A549 (cell line): ENCODE measurements at regions not wholly inside any gene's neighbourhood (a gene's known extent, or its start where the extent isn't known, plus 50 kb on each side); places are given as distances from the start of the nearest gene placed in this dataset.

Experiments
- ATAC-seq, 2 experiments: fragments of 200-7000 bp in 1 of 2; fragments of >200 bp in 1 of 2; cut with Nextera tagmentation in 1 of 2; cut with Tn5 transposase in 1 of 2; 3 replicates each; pipeline versions ENCODE4 v1.8.0 to v1.9.1; 2018 to 2020; ENCODE audit warnings: mild to moderate bottlenecking in 1 of 2, moderate library complexity in 1 of 2
- CTCF ChIA-PET: fragments of 300-600 bp; sonication (Branson Sonifier 250); formaldehyde crosslinking; extraction: SDS; loops from one replicate; lab custom pipeline; 2021; ENCODE audit warnings: antibody characterized with exemption, inconsistent platforms; lab: Yijun Ruan, JAX
- POLR2A ChIA-PET: fragments of 350-600 bp; formaldehyde crosslinking; extraction: SDS; loops from one replicate; lab custom pipeline; 2021; ENCODE audit warnings: antibody characterized with exemption, inconsistent platforms; lab: Yijun Ruan, JAX
- DNase-seq, 2 experiments: peaks; one replicate each; pipeline versions ENCODE4 v3.0.0 to v3.0.0-alpha.2; 2011 to 2016; ENCODE audit warnings: low read depth in 1 of 2, low spot score in 1 of 2
- FAIRE-seq: peaks from 2 replicates; lab custom pipeline; 2011; peaks lifted over from hg19 to GRCh38; lab: Jason Lieb, UNC
- H3K27ac ChIP-seq, 2 experiments: fragments of >200 bp; sonication (Bioruptor Twin); formaldehyde crosslinking; 3 replicates each; pipeline ENCODE4 v1.5.1; 2016 to 2017
- H3K4me1 ChIP-seq: fragments of >200 bp; sonication (Bioruptor Twin); formaldehyde crosslinking; 3 replicates; pipeline ENCODE4 v1.6.1; 2016
- H3K4me2 ChIP-seq: fragments of >200 bp; sonication (Bioruptor Twin); formaldehyde crosslinking; 3 replicates; pipeline ENCODE4 v1.6.1; 2016
- H3K4me3 ChIP-seq: fragments of >200 bp; sonication (Bioruptor Twin); formaldehyde crosslinking; 3 replicates; pipeline ENCODE4 v1.5.1; 2016
- H3K9me3 ChIP-seq: fragments of >200 bp; sonication (Bioruptor Twin); formaldehyde crosslinking; 3 replicates; pipeline ENCODE4 v1.6.1; 2016
- ATOH8 ChIP-seq: fragments of 250-450 bp; sonication (Bioruptor Pico); IDR thresholded peaks from 2 replicates; pipeline ENCODE4 v1.5.0; 2020; ENCODE audit warnings: low read depth, mild to moderate bottlenecking, moderate library complexity
- CBX8 ChIP-seq: fragments of 200-600 bp; sonication (generic); IDR thresholded peaks from 2 replicates; pipeline ENCODE4 v1.6.1; 2016
- CHD4 ChIP-seq: fragments of 200-600 bp; sonication (generic); IDR thresholded peaks from 2 replicates; pipeline ENCODE4 v1.6.1; 2016; ENCODE audit warnings: antibody characterized with exemption, mild to moderate bottlenecking, borderline replicate concordance
- CTCF ChIP-seq: fragments of >200 bp; sonication (Bioruptor Twin); formaldehyde crosslinking; IDR thresholded peaks from 3 replicates; pipeline ENCODE4 v1.5.1; 2016
- FOSB ChIP-seq: fragments of 250-450 bp; sonication (Bioruptor Pico); IDR thresholded peaks from 2 replicates; pipeline ENCODE4 v1.5.0; 2020; ENCODE audit warnings: mild to moderate bottlenecking, moderate library complexity
- FOSL2 ChIP-seq, 2 experiments: fragments of 450-650 bp in 1 of 2; fragments of >200 bp in 1 of 2; sonication (Bioruptor Twin) in 1 of 2; formaldehyde crosslinking; IDR thresholded peaks; 2 replicates each; pipeline versions ENCODE4 v1.5.0 to v1.6.1; 2016 to 2020; ENCODE audit warnings: mild to moderate bottlenecking in 1 of 2, moderate library complexity in 1 of 2
- HDAC2 ChIP-seq: fragments of 200-600 bp; sonication (generic); IDR thresholded peaks from 2 replicates; pipeline ENCODE4 v1.6.1; 2016
- HES2 ChIP-seq: fragments of >200 bp; sonication (Bioruptor Twin); formaldehyde crosslinking; IDR thresholded peaks from 2 replicates; pipeline ENCODE4 v1.6.1; 2016
- HOXB13 ChIP-seq: fragments of 250-450 bp; sonication (Bioruptor Pico); IDR thresholded peaks from 2 replicates; pipeline ENCODE4 v1.5.0; 2020; ENCODE audit warnings: low read depth, mild to moderate bottlenecking, moderate library complexity
- KDM1A ChIP-seq: fragments of 200-600 bp; sonication (generic); IDR thresholded peaks from 2 replicates; pipeline ENCODE4 v1.6.1; 2016; ENCODE audit warnings: low read depth, mild to moderate bottlenecking
- KDM5A ChIP-seq: fragments of 200-600 bp; sonication (generic); IDR thresholded peaks from 2 replicates; pipeline ENCODE4 v1.6.1; 2016; ENCODE audit warnings: antibody characterized with exemption, mild to moderate bottlenecking
- MAFK ChIP-seq: fragments of 450-650 bp; IDR thresholded peaks from 2 replicates; pipeline ENCODE4 v1.6.1; 2014; ENCODE audit not compliant: partially characterized antibody
- NFE2L2 ChIP-seq: fragments of 150-350 bp; conservative IDR thresholded peaks from 2 replicates; pipeline ENCODE4 v1.6.1; 2014; ENCODE audit warnings: low read length
- NPAS2 ChIP-seq: fragments of 250-450 bp; sonication (Bioruptor Pico); IDR thresholded peaks from 2 replicates; pipeline ENCODE4 v1.8.0; 2022; ENCODE audit warnings: mild to moderate bottlenecking, moderate library complexity, borderline replicate concordance
- PBX3 ChIP-seq: IDR thresholded peaks from 2 replicates; pipeline ENCODE4 v1.6.1; 2012
- POLR2AphosphoS2 ChIP-seq: conservative IDR thresholded peaks from 2 replicates; pipeline ENCODE4 v1.6.1; 2012; ENCODE audit warnings: low read length, improper control_type of control experiment, inconsistent platforms
- RAD21 ChIP-seq, 2 experiments: fragments of >200 bp in 1 of 2; sonication (Bioruptor Twin) in 1 of 2; formaldehyde crosslinking in 1 of 2; IDR thresholded peaks in 1 of 2; conservative IDR thresholded peaks in 1 of 2; 2 replicates in 1 of 2; 3 replicates in 1 of 2; pipeline ENCODE4 v1.6.1; 2012 to 2018; ENCODE audit warnings: inconsistent platforms in 1 of 2
- RARB ChIP-seq: fragments of 250-450 bp; sonication (Bioruptor Pico); IDR thresholded peaks from 2 replicates; pipeline ENCODE4 v1.8.0; 2021; ENCODE audit warnings: mild to moderate bottlenecking, moderate library complexity
- RCOR1 ChIP-seq: fragments of 150-350 bp; IDR thresholded peaks from 2 replicates; pipeline ENCODE4 v1.6.1; 2014; ENCODE audit warnings: antibody characterized with exemption, low read length, low read depth
- REST ChIP-seq: fragments of 200-600 bp; sonication (generic); IDR thresholded peaks from 2 replicates; pipeline ENCODE4 v1.6.1; 2016; ENCODE audit warnings: antibody characterized with exemption, mild to moderate bottlenecking, moderate library complexity
- RFX5 ChIP-seq: fragments of 450-650 bp; IDR thresholded peaks from 2 replicates; pipeline ENCODE4 v1.7.1; 2014; ENCODE audit warnings: antibody characterized with exemption, mild to moderate bottlenecking, moderate library complexity
- SMC3 ChIP-seq: fragments of >200 bp; sonication (Bioruptor Twin); formaldehyde crosslinking; IDR thresholded peaks from 3 replicates; pipeline ENCODE4 v1.6.1; 2018; ENCODE audit warnings: inconsistent platforms
- TP53 ChIP-seq: fragments of 250-450 bp; sonication (Bioruptor Pico); IDR thresholded peaks from 2 replicates; pipeline ENCODE4 v1.5.0; 2021; ENCODE audit warnings: mild to moderate bottlenecking, moderate library complexity
- ZFP36 ChIP-seq: fragments of 450-650 bp; IDR thresholded peaks from 2 replicates; pipeline ENCODE4 v1.6.1; 2014; ENCODE audit warnings: borderline replicate concordance; ENCODE audit not compliant: partially characterized antibody
- ZSCAN20 ChIP-seq: fragments of 250-450 bp; sonication (Bioruptor Pico); IDR thresholded peaks from 2 replicates; pipeline ENCODE4 v1.8.0; 2022; ENCODE audit warnings: mild to moderate bottlenecking, moderate library complexity
- WGBS: methylation state at CpG from one replicate; pipeline ENCODE4 v1.1.6; 2017; ENCODE audit errors: missing lambda C conversion rate; 5-methylcytosine and 5-hydroxymethylcytosine counted together

DNA sequence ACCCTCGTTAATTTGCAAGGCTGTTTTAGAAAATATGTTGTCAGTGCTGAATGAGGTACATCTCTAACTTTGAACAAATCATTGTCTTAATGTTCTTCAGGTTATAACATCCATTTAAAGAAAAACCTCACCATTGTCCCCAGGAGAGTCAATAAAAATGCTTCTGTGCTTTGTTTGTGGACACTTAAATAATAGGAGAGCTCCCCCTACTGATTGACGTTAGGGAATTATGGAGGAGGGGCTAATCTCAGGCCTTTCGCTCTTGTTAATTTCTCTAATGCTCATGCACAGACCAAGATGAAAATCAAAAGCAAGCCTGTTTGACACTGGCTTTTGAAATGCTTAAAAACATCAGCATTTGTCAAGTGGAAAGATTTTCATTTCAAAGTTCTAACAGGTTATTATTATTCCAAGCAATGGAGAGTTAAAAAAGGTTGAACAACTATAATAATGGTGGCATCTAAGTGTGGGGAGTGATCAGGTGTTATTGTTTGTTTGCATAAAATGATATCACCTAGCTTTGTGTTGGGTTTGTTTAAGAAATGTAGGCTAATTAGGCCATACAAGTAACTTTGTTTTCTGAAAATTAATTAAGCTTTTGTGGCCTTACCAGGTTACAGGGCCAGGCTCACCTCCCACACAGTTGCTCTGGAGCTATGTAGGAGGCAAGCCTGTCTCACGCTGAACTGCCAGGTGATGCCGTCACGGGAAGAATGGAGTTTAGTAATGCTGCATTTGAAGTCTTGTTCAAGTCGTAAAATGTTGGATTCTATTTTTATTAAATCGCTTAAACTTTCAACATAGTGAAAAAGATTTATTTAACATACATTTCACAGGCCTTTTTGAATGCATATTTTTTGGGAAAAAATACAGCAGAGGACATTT, 51.7 kb upstream of the SMIM21 start:
- CTCF ChIA-PET, result interaction anchor here (0.7 to 1.8 kb wide), 5 partner anchors 10 to 44 kb away, joined by 3 to 6 read pairs (median 3); no protein-coding TSS in a partner anchor
- WGBS, result 63% methylated on average over 8 of the region's 8 CpGs
- no peak overlapping the region for H3K27ac ChIP-seq
- DNase-seq, result peak; percentile 4 to 17
- TF ChIP-seq NFE2L2, result no peak
- TF ChIP-seq TP53 (CRISPR knock-in tag), result no peak
- TF ChIP-seq MAFK, result no peak
- TF ChIP-seq KDM1A, result no peak
- TF ChIP-seq RCOR1, result no peak
- TF ChIP-seq HDAC2, result no peak
- no peak for TF ChIP-seq KDM5A
- no peak for TF ChIP-seq HES2
- TF ChIP-seq CBX8, result no peak
- TF ChIP-seq PBX3, result no peak
- TF ChIP-seq CTCF, result peak; percentile 22; the same call in 1 of the 3 replicates
- 0 out of 3 replicates have a peak, but pooled peaks have one; percentile 9 for TF ChIP-seq SMC3
- no peak for TF ChIP-seq HOXB13 (CRISPR knock-in tag)
- no peak for TF ChIP-seq NPAS2 (CRISPR knock-in tag)
- TF ChIP-seq CHD4, result no peak
- TF ChIP-seq RAD21 (conservative IDR thresholded peaks at IDR 0.05 in 1 of 2, IDR thresholded peaks at IDR 0.05 in 1 of 2), result peak; percentile 33 to 54; a peak in 3 of 5 replicates
- TF ChIP-seq REST, result no peak
- TF ChIP-seq ZFP36, result no peak
- TF ChIP-seq, all 56 proteins: peak for 3
- H3K4me1 ChIP-seq, result peaks cover 5% of the 10 kb centered on the region; the same call in 1 of the 3 replicates
- H3K4me2 ChIP-seq, result no peak overlapping the region
- FAIRE-seq (no peak), ATAC-seq (peak in 1 of 2 experiments; percentile 35; a peak in 1 of 6 replicates)
- POLR2A ChIA-PET, result no interaction called here
- no peak overlapping the region for H3K4me3 ChIP-seq
- H3K9me3 ChIP-seq, result peaks cover 18% of the 10 kb centered on the region

- H3K4me2 ChIP-seq, result no peak overlapping the region
- no peak overlapping the region for H3K4me3 ChIP-seq
- DNase-seq (no peak), FAIRE-seq (no peak), ATAC-seq (no peak)
- no peak overlapping the region for H3K27ac ChIP-seq
- no peak for TF ChIP-seq RFX5
- no peak for TF ChIP-seq RARB (CRISPR knock-in tag)
- TF ChIP-seq ZSCAN20, result no peak
- TF ChIP-seq ZFP36, result no peak
- TF ChIP-seq POLR2AphosphoS2, result no peak
- TF ChIP-seq NFE2L2, result no peak
- no peak for TF ChIP-seq FOSL2 (IDR thresholded peaks at IDR 0.05)
- no peak for TF ChIP-seq FOSL2 (CRISPR knock-in tag; IDR thresholded peaks at IDR 0.05)
- no peak for TF ChIP-seq CHD4
- TF ChIP-seq ATOH8 (CRISPR knock-in tag), result no peak
- TF ChIP-seq KDM5A, result no peak
- TF ChIP-seq FOSB, result no peak
- WGBS, result 53% methylated on average over 1 of the region's 1 CpG
- peaks cover 5% of the 10 kb centered on the region; the same call in 1 of the 3 replicates for H3K4me1 ChIP-seq
- POLR2A ChIA-PET, result no interaction called here
- peaks cover 15% of the 10 kb centered on the region for H3K9me3 ChIP-seq
- CTCF ChIA-PET, result interaction anchor here (1.7 to 1.8 kb wide), 2 partner anchors 11 to 14 kb away, joined by 3 to 6 read pairs; no protein-coding TSS in a partner anchor
Measured at GRCh38 chr18:75477900-75478299, 50.4 kb upstream of the SMIM21 start.
